ENCODE measurements at regions not wholly inside any gene's neighbourhood (a gene's known extent, or its start where the extent isn't known, plus 50 kb on each side); places are given as distances from the start of the nearest gene placed in this dataset.

GRCh38 chr17:71477356-71477755, 643.5 kb upstream of the SOX9 start:
- H3K79me1 ChIP-seq (ENCODE audit: low read depth in 1 of 2, low read length in 2 of 2) = no peaks in the 10 kb centered on the region
- H3K14ac ChIP-seq (replicated peaks; ENCODE audit: low read depth, low read length) = no peak overlapping the region
- H3K4me2 ChIP-seq (ENCODE audit: low read depth, low read length) = no peak overlapping the region
- no peak overlapping the region for H3K4ac ChIP-seq (ENCODE audit: low read depth, low read length)
- no peak for TF ChIP-seq ELK1 (IDR thresholded peaks at IDR 0.05; ENCODE audit: borderline replicate concordance, low read depth, low read length)
- TF ChIP-seq CHD1 (IDR thresholded peaks at IDR 0.05; ENCODE audit: low read depth, low read length) = no peak
- TF ChIP-seq NFE2L2 (IDR thresholded peaks at IDR 0.05; ENCODE audit: low read depth, low read length) = no peak
- TF ChIP-seq CEBPB (IDR thresholded peaks at IDR 0.05; ENCODE audit: low read depth, low read length) = no peak
- H3K4me1 ChIP-seq (ENCODE audit: control insufficient read depth, insufficient read depth, low read length) = no peaks in the 10 kb centered on the region
- no peak overlapping the region for H2BK5ac ChIP-seq (ENCODE audit: low read depth, low read length, poor library complexity, severe bottlenecking)
- no peak overlapping the region for H2BK15ac ChIP-seq (ENCODE audit: low read depth, low read length)
- H4K20me1 ChIP-seq (ENCODE audit: insufficient read depth, low read length) = no peaks in the 10 kb centered on the region
- H3K9me1 ChIP-seq (ENCODE audit: insufficient read depth, low read length) = no peaks in the 10 kb centered on the region
- no peak overlapping the region for H4K91ac ChIP-seq (ENCODE audit: insufficient read depth, low read depth, low read length)
- no peaks in the 10 kb centered on the region for H3K9me3 ChIP-seq (ENCODE audit: control insufficient read depth, insufficient read depth, low read length)
- no peak overlapping the region for H2BK20ac ChIP-seq (ENCODE audit: low read depth, low read length)
- no peak overlapping the region for H3K23ac ChIP-seq (ENCODE audit: low read depth, low read length)
- ChIA-PET POLR2A (ENCODE audit: unreplicated experiment) (interaction anchor here (0.6 kb wide), 1 partner anchor 644 kb away, joined by 3 read pairs; the partner anchor contains the start of gene SOX9), CTCF (no interaction called here)
- H3K18ac ChIP-seq (ENCODE audit: low read depth, low read length) = no peak overlapping the region
- DNase-seq (no peak), ATAC-seq (ENCODE audit: low read depth) (no peak)
- no CpG with 5 or more reads among the region's 2 CpGs for WGBS, 2 experiments (ENCODE audit: extremely low coverage in 2 of 2, insufficient read length in 1 of 2)
- H4K5ac ChIP-seq (ENCODE audit: low read depth, low read length) = no peak overlapping the region
- H2AFZ ChIP-seq (replicated peaks; ENCODE audit: low read length, poor library complexity) = no peak overlapping the region
- no peak overlapping the region for H2AK9ac ChIP-seq (replicated peaks; ENCODE audit: low read depth, low read length, poor library complexity)
- H3K27me3 ChIP-seq (ENCODE audit: control insufficient read depth, insufficient read depth, low read length) = no peaks in the 10 kb centered on the region
- H3K4me3 ChIP-seq (ENCODE audit: insufficient read depth, low read depth, low read length) = no peak overlapping the region
- H4K8ac ChIP-seq (ENCODE audit: low read depth in 2 of 2, low read length in 2 of 2) = no peak overlapping the region
- H3K9ac ChIP-seq (ENCODE audit: low read depth, low read length) = no peak overlapping the region
- H3K56ac ChIP-seq (ENCODE audit: extremely low read depth, insufficient read depth, low read length) = no peak overlapping the region
- intact Hi-C loops (cut with micrococcal nuclease) (no loop called here), in situ Hi-C loops (cut with MboI; ENCODE audit: low sequenced_read_pairs) (loop anchor here (10.0 kb wide), 1 partner anchor 1067 kb away; no protein-coding TSS in a partner anchor), dilution Hi-C loops (cut with HindIII; ENCODE audit: low sequenced_read_pairs, unreplicated experiment) (no loop called here)
- no peaks in the 10 kb centered on the region for H3K36me3 ChIP-seq (ENCODE audit: control insufficient read depth, insufficient read depth, low read length)
- BruUV-seq (replicated peaks) = no TSS peak
- no peak overlapping the region for H2AK5ac ChIP-seq (ENCODE audit: low read depth, low read length)
- no peak overlapping the region for H3K27ac ChIP-seq (ENCODE audit: insufficient read depth, low read length)
- H2BK120ac ChIP-seq (ENCODE audit: low read depth, low read length) = no peak overlapping the region

All from IMR-90 (cell line).